ENCODE measurements at regions not wholly inside any gene's neighbourhood (a gene's known extent, or its start where the extent isn't known, plus 50 kb on each side); places are given as distances from the start of the nearest gene placed in this dataset.
"Not testable (repeated sequence)": the region's sequence is repeated elsewhere in the genome, so short reads cannot be mapped to it uniquely, and the experiment has no call there.

- DNase-seq = no peak
Observed at GRCh38 chr10:84005403-84005802, 133.9 kb upstream of the GHITM start.

DNA sequence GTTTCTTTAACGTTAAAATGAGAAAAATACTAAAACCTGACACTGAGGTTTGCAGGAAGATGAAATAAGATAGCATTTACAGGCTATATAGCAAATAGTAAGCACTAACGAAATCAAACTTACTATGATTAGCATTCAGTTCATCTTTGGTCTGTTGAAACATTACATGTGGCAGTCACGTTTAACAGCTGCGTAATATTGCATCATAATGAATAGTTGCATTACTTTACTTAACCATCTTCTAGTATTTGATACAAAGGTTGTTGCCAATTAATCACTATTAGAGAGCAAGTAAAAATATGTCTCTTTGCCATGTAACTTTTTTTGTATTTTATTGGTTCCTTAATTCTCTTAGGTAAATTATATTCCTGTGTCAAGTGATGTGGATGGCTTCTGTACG is 131.8 kb upstream of the GHITM start:
- DNase-seq = no peak

- DNase-seq = no peak
Observed at GRCh38 chr10:84008878-84009277, 130.4 kb upstream of the GHITM start.

DNA sequence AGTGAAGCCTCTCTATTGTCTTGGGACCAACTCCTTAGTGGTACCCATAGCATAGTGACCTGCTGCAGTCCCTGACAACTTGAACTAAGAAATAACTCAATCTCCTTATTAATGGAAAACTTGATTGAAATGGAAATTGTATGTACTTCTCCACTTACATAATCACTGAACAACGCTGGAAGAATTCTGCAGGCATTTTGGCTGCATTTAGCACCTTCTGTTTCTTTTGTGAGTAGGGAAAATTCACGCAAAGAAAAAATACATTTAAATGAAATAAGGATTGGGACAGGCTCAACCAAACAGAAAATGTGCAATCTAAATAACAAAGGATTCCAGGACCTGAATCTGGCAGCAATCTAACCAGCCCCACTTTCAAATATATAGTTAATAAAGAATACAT is 126.9 kb upstream of the GHITM start:
- DNase-seq = no peak

DNA sequence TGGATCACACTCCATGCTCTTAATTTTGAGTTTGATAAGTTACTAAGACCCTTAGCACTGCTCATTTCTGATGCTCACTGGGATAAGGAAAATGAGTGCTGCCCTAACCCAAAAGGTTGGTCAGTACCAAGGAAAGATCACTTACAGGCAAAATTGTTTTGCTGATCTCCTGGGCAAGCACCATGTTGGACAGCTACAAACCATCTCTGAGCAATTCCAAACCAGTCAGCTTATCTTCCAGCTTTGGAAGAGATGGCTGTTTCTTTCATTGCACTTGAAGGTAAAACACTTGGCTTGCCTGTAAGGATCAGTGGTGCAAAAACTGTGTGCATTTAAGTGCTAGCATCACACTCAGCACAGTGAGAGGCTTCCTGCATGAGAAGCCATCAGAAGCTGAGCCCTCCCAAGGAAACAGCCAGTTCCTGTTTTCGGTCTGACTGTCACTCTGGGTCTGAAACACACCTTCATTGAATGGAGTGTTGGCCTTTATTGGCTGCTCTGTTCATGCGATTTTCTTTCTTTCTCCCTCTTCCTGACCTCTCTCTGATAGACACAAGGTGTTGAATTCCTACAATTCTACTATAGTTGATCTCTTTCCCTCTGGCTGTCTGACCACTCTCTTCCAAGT is 126.4 kb upstream of the GHITM start:
- DNase-seq = no peak

DNA sequence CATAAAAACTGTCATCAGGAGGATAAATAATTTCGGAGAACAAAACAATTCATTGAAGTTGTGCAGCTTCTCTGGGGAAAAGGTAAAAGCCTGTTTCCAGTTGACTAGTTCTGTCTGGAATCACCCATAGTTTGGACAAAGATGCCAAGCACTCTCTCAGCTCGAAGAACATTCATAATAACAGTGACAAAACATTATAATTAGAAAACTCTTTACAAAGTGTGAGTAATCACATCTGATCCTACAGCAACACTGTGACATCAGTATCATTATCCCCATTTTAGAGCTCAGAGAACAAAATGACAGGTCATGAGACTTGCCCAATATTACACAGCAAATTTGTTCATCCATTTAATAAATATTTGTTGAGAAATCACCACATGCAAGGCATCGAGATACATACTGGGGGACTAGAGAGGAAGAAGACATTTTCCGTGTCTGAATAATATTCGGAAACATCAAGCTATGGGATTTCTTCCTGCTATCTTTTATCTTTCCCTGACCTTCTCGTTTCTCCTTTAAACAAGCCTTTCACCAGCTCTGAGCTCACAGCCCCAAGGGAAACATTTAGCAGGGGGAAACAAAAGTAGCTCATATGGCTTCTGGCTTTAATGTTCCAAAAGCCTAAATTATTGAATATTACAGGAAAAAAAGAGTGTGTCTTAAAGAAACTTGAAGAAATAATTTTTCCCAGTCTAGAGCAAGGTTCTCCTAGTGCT is 123.3 kb upstream of the GHITM start:
- no peak for DNase-seq

- no peak for DNase-seq
Observed at GRCh38 chr10:84018826-84019225, 120.5 kb upstream of the GHITM start.

DNA sequence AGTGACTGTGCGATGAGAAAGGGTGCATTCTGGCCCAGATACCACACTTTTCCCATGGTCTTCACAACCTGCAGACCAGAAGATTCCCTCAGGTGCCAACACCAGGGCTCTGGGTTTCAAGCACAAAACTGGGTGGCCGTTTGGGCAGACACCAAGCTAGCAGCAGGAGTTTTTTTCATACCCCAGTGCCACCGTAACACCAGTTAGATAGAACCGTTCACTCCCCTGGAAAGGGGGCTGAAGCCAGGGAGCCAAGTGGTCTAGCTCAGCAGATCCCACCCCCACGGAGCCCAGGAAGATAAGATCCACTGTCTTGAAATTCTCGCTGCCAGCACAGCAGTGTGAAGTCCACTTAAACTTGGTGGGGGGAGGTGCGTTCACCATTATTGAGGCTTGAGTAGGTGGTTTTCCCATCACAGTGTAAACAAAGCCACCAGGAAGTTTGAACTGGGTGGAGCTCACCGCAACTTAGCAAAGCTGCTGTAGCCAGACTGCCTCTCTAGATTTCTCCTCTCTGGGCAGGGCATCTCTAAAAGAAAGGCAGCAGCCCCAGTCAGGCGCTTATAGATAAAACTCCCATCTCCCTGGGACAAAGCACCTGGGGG is 119.4 kb upstream of the GHITM start:
- DNase-seq = not testable (repeated sequence)

- DNase-seq = no peak
Observed at GRCh38 chr10:84026821-84027257, 112.5 kb upstream of the GHITM start.

DNA sequence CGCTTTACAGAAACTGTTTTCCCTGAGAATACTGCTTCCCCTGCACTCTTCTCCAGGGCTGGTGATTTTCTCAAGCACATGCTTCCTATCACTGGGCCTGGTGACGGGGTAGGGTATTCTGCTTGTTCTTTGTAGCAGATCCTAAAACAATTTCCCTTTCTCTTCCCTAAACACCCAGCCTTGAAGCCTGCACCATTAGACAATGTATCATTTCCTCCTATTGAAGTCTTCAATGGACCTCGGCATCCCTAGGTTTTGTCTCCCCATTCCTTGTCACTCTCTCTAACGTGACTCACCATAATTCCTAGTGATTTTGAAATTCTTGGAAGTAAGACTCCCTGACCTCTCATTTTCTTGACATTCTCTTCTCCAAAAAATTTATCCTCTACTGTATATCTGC is 109.5 kb upstream of the GHITM start:
- DNase-seq = no peak

DNA sequence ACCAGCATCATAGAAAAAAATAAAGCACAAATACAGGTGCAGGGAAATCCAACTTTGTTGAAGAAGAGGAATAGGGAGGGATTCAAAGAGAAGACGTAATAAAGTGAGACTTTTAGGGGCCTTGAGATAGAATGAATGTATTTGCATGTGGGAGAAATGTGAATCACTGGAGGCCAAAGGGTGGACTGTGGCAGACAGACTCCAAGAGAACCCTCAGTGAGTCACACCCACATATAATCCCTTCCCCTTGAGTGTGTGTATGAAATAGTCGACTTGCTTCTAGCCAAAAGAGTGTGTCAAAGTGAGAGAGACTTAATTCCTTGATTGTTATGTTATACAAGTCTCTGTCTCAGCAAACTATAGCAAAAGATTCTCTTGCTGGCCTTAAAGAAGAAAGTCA is 101.3 kb upstream of the GHITM start:
- DNase-seq = no peak

GRCh38 chr10:84039957-84040356 is 99.4 kb upstream of the GHITM start:
- no peak for DNase-seq

DNA sequence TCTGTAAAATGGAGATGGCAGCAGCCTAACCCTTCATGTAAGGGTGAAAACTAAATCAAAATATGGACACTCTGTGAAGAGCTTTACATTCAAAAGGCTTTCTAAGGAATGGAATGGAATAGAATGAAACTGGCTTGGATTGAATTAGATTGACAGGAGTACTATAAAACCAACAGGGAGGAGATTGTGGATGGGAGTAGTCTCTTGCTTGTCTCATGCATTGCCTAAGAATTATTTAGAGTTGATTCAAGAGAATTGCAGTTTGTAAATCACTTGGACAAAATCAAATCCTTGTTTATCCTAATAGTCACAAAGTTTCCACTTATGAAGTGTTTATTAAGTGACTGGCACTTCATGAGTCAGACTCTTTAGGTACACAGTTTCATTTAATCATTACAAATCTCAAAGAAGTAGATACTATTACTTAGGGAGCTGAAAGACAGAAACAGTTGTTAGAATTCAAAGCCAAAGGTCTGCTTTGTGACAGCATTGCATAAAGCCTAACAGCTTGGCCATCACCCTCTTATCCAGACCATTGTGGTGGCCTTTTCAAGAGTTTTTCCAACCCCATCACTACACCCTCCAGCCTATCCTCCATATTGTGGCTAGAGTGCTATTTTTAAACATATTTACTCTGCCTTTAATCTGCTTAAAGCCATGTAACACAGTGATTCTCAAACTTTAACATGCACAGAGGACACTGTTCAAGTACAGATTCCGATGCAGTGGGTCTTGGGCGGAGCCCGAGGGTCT is 91.9 kb upstream of the GHITM start:
- DNase-seq = no peak

- no peak for DNase-seq
Observed at GRCh38 chr10:84049645-84050011, 89.7 kb upstream of the GHITM start.

- no peak for DNase-seq
Observed at GRCh38 chr10:84053626-84054025, 85.7 kb upstream of the GHITM start.

DNA sequence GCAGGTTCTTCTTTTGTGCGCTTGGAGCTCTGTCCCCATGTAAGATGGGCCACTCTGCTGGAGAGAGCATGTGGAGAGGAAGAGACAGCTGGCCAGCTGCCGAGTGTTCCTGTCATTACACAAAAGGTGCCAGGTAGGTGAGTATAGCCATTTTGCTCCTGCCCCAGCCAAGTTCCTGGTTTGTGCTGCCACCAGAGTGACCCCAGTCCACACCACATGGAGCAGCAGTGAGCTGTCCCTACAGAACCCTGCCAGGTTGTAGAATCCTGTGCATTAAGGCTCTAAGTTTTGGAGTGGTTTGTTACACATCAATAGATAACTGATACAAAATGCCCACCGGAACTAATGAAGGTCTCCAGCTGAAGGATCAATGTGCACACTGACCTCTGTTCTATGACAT is 84.6 kb upstream of the GHITM start:
- DNase-seq = no peak

- DNase-seq = no peak
Observed at GRCh38 chr10:84059526-84059925, 79.8 kb upstream of the GHITM start.

GRCh38 chr10:84063440-84063839 is 75.9 kb upstream of the GHITM start:
- DNase-seq = no peak

- DNase-seq = no peak
Observed at GRCh38 chr10:84065804-84066601, 73.3 kb upstream of the GHITM start.

GRCh38 chr10:84074521-84074920 is 64.8 kb upstream of the GHITM start:
- no peak for DNase-seq

- no peak for DNase-seq
Observed at GRCh38 chr10:84075226-84076046, 63.9 kb upstream of the GHITM start.

GRCh38 chr10:84076047-84076388 is 63.3 kb upstream of the GHITM start:
- DNase-seq = no peak
